ENCODE measurements at regions not wholly inside any gene's neighbourhood (a gene's known extent, or its start where the extent isn't known, plus 50 kb on each side); places are given as distances from the start of the nearest gene placed in this dataset.

GRCh38 chr3:106816838-106817237 is 560.4 kb upstream of the CCDC54 start:
- Histone ChIP-seq H3K4me3 (ENCODE audit: low read length) (no peak overlapping the region), H3K9ac (ENCODE audit: low read length) (no peak overlapping the region), H3K36me3 (ENCODE audit: control insufficient read depth, insufficient read depth, low read length) (no peaks in the 10 kb centered on the region), H3K9me3 (ENCODE audit: control insufficient read depth, low read length) (no peaks in the 10 kb centered on the region), H3K4me1 (ENCODE audit: control insufficient read depth, insufficient read depth, low read length) (no peaks in the 10 kb centered on the region), H3K27me3 (ENCODE audit: control insufficient read depth, insufficient read depth, low read length) (no peaks in the 10 kb centered on the region)

GRCh38 chr3:106817706-106818105 is 559.5 kb upstream of the CCDC54 start:
- H3K27me3 ChIP-seq (ENCODE audit: control insufficient read depth, insufficient read depth, low read length): no peaks in the 10 kb centered on the region
- no peaks in the 10 kb centered on the region for H3K36me3 ChIP-seq (ENCODE audit: control insufficient read depth, insufficient read depth, low read length)
- H3K9me3 ChIP-seq (ENCODE audit: control insufficient read depth, low read length): no peaks in the 10 kb centered on the region
- no peaks in the 10 kb centered on the region for H3K4me1 ChIP-seq (ENCODE audit: control insufficient read depth, insufficient read depth, low read length)
- no peak overlapping the region for H3K4me3 ChIP-seq (ENCODE audit: low read length)
- no peak overlapping the region for H3K9ac ChIP-seq (ENCODE audit: low read length)

GRCh38 chr3:106819440-106819839 is 557.8 kb upstream of the CCDC54 start:
- no peaks in the 10 kb centered on the region for H3K27me3 ChIP-seq (ENCODE audit: control insufficient read depth, insufficient read depth, low read length)
- no peaks in the 10 kb centered on the region for H3K9me3 ChIP-seq (ENCODE audit: control insufficient read depth, low read length)
- no peaks in the 10 kb centered on the region for H3K36me3 ChIP-seq (ENCODE audit: control insufficient read depth, insufficient read depth, low read length)
- no peaks in the 10 kb centered on the region for H3K4me1 ChIP-seq (ENCODE audit: control insufficient read depth, insufficient read depth, low read length)
- H3K4me3 ChIP-seq (ENCODE audit: low read length): no peak overlapping the region
- H3K9ac ChIP-seq (ENCODE audit: low read length): no peak overlapping the region

GRCh38 chr3:106820726-106821362 is 556.4 kb upstream of the CCDC54 start:
- Histone ChIP-seq H3K36me3 (ENCODE audit: control insufficient read depth, insufficient read depth, low read length) (no peaks in the 10 kb centered on the region), H3K4me3 (ENCODE audit: low read length) (no peak overlapping the region), H3K9ac (ENCODE audit: low read length) (no peak overlapping the region), H3K27me3 (ENCODE audit: control insufficient read depth, insufficient read depth, low read length) (no peaks in the 10 kb centered on the region), H3K4me1 (ENCODE audit: control insufficient read depth, insufficient read depth, low read length) (no peaks in the 10 kb centered on the region), H3K9me3 (ENCODE audit: control insufficient read depth, low read length) (no peaks in the 10 kb centered on the region)

- Histone ChIP-seq H3K9ac (ENCODE audit: low read length) (no peak overlapping the region), H3K4me3 (ENCODE audit: low read length) (no peak overlapping the region), H3K9me3 (ENCODE audit: control insufficient read depth, low read length) (no peaks in the 10 kb centered on the region), H3K4me1 (ENCODE audit: control insufficient read depth, insufficient read depth, low read length) (no peaks in the 10 kb centered on the region), H3K27me3 (ENCODE audit: control insufficient read depth, insufficient read depth, low read length) (no peaks in the 10 kb centered on the region), H3K36me3 (ENCODE audit: control insufficient read depth, insufficient read depth, low read length) (no peaks in the 10 kb centered on the region)
Observed at GRCh38 chr3:106821801-106822200, 555.4 kb upstream of the CCDC54 start.

- H3K9me3 ChIP-seq (ENCODE audit: control insufficient read depth, low read length): no peaks in the 10 kb centered on the region
- H3K4me3 ChIP-seq (ENCODE audit: low read length): no peak overlapping the region
- H3K36me3 ChIP-seq (ENCODE audit: control insufficient read depth, insufficient read depth, low read length): no peaks in the 10 kb centered on the region
- no peak overlapping the region for H3K9ac ChIP-seq (ENCODE audit: low read length)
- H3K27me3 ChIP-seq (ENCODE audit: control insufficient read depth, insufficient read depth, low read length): no peaks in the 10 kb centered on the region
- H3K4me1 ChIP-seq (ENCODE audit: control insufficient read depth, insufficient read depth, low read length): no peaks in the 10 kb centered on the region
Observed at GRCh38 chr3:106822204-106822603, 555.0 kb upstream of the CCDC54 start.

GRCh38 chr3:106823701-106824100 is 553.5 kb upstream of the CCDC54 start:
- H3K9me3 ChIP-seq (ENCODE audit: control insufficient read depth, low read length): no peaks in the 10 kb centered on the region
- H3K4me1 ChIP-seq (ENCODE audit: control insufficient read depth, insufficient read depth, low read length): no peaks in the 10 kb centered on the region
- no peaks in the 10 kb centered on the region for H3K27me3 ChIP-seq (ENCODE audit: control insufficient read depth, insufficient read depth, low read length)
- no peaks in the 10 kb centered on the region for H3K36me3 ChIP-seq (ENCODE audit: control insufficient read depth, insufficient read depth, low read length)
- no peak overlapping the region for H3K9ac ChIP-seq (ENCODE audit: low read length)
- no peak overlapping the region for H3K4me3 ChIP-seq (ENCODE audit: low read length)

- Histone ChIP-seq H3K36me3 (ENCODE audit: control insufficient read depth, insufficient read depth, low read length) (no peaks in the 10 kb centered on the region), H3K9ac (ENCODE audit: low read length) (no peak overlapping the region), H3K4me1 (ENCODE audit: control insufficient read depth, insufficient read depth, low read length) (no peaks in the 10 kb centered on the region), H3K27me3 (ENCODE audit: control insufficient read depth, insufficient read depth, low read length) (no peaks in the 10 kb centered on the region), H3K4me3 (ENCODE audit: low read length) (no peak overlapping the region), H3K9me3 (ENCODE audit: control insufficient read depth, low read length) (no peaks in the 10 kb centered on the region)
Observed at GRCh38 chr3:106824856-106825255, 552.4 kb upstream of the CCDC54 start.

GRCh38 chr3:106825962-106826605 is 551.2 kb upstream of the CCDC54 start:
- Histone ChIP-seq H3K9ac (ENCODE audit: low read length) (no peak overlapping the region), H3K4me1 (ENCODE audit: control insufficient read depth, insufficient read depth, low read length) (no peaks in the 10 kb centered on the region), H3K36me3 (ENCODE audit: control insufficient read depth, insufficient read depth, low read length) (no peaks in the 10 kb centered on the region), H3K27me3 (ENCODE audit: control insufficient read depth, insufficient read depth, low read length) (no peaks in the 10 kb centered on the region), H3K9me3 (ENCODE audit: control insufficient read depth, low read length) (no peaks in the 10 kb centered on the region), H3K4me3 (ENCODE audit: low read length) (no peak overlapping the region)

GRCh38 chr3:106826791-106827311 is 550.4 kb upstream of the CCDC54 start:
- Histone ChIP-seq H3K9ac (ENCODE audit: low read length) (no peak overlapping the region), H3K27me3 (ENCODE audit: control insufficient read depth, insufficient read depth, low read length) (no peaks in the 10 kb centered on the region), H3K9me3 (ENCODE audit: control insufficient read depth, low read length) (no peaks in the 10 kb centered on the region), H3K4me1 (ENCODE audit: control insufficient read depth, insufficient read depth, low read length) (no peaks in the 10 kb centered on the region), H3K4me3 (ENCODE audit: low read length) (no peak overlapping the region), H3K36me3 (ENCODE audit: control insufficient read depth, insufficient read depth, low read length) (no peaks in the 10 kb centered on the region)

- Histone ChIP-seq H3K36me3 (ENCODE audit: control insufficient read depth, insufficient read depth, low read length) (no peaks in the 10 kb centered on the region), H3K9ac (ENCODE audit: low read length) (no peak overlapping the region), H3K4me3 (ENCODE audit: low read length) (no peak overlapping the region), H3K27me3 (ENCODE audit: control insufficient read depth, insufficient read depth, low read length) (no peaks in the 10 kb centered on the region), H3K9me3 (ENCODE audit: control insufficient read depth, low read length) (no peaks in the 10 kb centered on the region), H3K4me1 (ENCODE audit: control insufficient read depth, insufficient read depth, low read length) (no peaks in the 10 kb centered on the region)
Observed at GRCh38 chr3:106827515-106828213, 549.6 kb upstream of the CCDC54 start.

- Histone ChIP-seq H3K4me3 (ENCODE audit: low read length) (no peak overlapping the region), H3K9ac (ENCODE audit: low read length) (no peak overlapping the region), H3K9me3 (ENCODE audit: control insufficient read depth, low read length) (no peaks in the 10 kb centered on the region), H3K27me3 (ENCODE audit: control insufficient read depth, insufficient read depth, low read length) (no peaks in the 10 kb centered on the region), H3K36me3 (ENCODE audit: control insufficient read depth, insufficient read depth, low read length) (no peaks in the 10 kb centered on the region), H3K4me1 (ENCODE audit: control insufficient read depth, insufficient read depth, low read length) (no peaks in the 10 kb centered on the region)
Observed at GRCh38 chr3:106829206-106829605, 548.0 kb upstream of the CCDC54 start.

Data from mucosa of stomach (tissue), 1 donor.